HG03565 (cell line): ENCODE measurements at regions not wholly inside any gene's neighbourhood (a gene's known extent, or its start where the extent isn't known, plus 50 kb on each side); places are given as distances from the start of the nearest gene placed in this dataset.

Experiments used
- ATAC-seq: cut with Tn5 transposase; IDR thresholded peaks from one replicate; pipeline ENCODE4 v1.9.1; 2021; ENCODE audit warnings: mild to moderate bottlenecking, moderate library complexity; ENCODE audit not compliant: unreplicated experiment

- ATAC-seq: no peak
Observed at GRCh38 chr17:45677770-45678169, 106.3 kb upstream of the CRHR1 start.

GRCh38 chr17:45679426-45679825 lies 104.7 kb upstream of the CRHR1 start:
- ATAC-seq: no peak

GRCh38 chr17:45680360-45680759 lies 103.8 kb upstream of the CRHR1 start:
- ATAC-seq: no peak

GRCh38 chr17:45681706-45682105 lies 102.4 kb upstream of the CRHR1 start:
- ATAC-seq: no peak

- ATAC-seq: no peak
Observed at GRCh38 chr17:45686250-45686649, 97.9 kb upstream of the CRHR1 start.

GRCh38 chr17:45687594-45687993 lies 96.5 kb upstream of the CRHR1 start:
- ATAC-seq: no peak

- no peak for ATAC-seq
Observed at GRCh38 chr17:45688353-45688752, 95.8 kb upstream of the CRHR1 start.

GRCh38 chr17:45688820-45689219 lies 95.3 kb upstream of the CRHR1 start:
- no peak for ATAC-seq

GRCh38 chr17:45689451-45689850 lies 94.7 kb upstream of the CRHR1 start:
- ATAC-seq: no peak

- ATAC-seq: no peak
Observed at GRCh38 chr17:45690625-45691275, 93.4 kb upstream of the CRHR1 start.

- ATAC-seq: no peak
Observed at GRCh38 chr17:45692661-45693060, 91.5 kb upstream of the CRHR1 start.

- ATAC-seq: no peak
Observed at GRCh38 chr17:45693792-45694191, 90.3 kb upstream of the CRHR1 start.

GRCh38 chr17:45696442-45696841 lies 87.7 kb upstream of the CRHR1 start:
- ATAC-seq: no peak

GRCh38 chr17:45697076-45697475 lies 87.0 kb upstream of the CRHR1 start:
- ATAC-seq: no peak

- ATAC-seq: no peak
Observed at GRCh38 chr17:45700171-45701090, 83.7 kb upstream of the CRHR1 start.

- ATAC-seq: no peak
Observed at GRCh38 chr17:45702666-45703266, 81.4 kb upstream of the CRHR1 start.

GRCh38 chr17:45703348-45703747 lies 80.8 kb upstream of the CRHR1 start:
- no peak for ATAC-seq

- ATAC-seq: no peak
Observed at GRCh38 chr17:45703806-45704205, 80.3 kb upstream of the CRHR1 start.

GRCh38 chr17:45704251-45704650 lies 79.9 kb upstream of the CRHR1 start:
- ATAC-seq: no peak

GRCh38 chr17:45705123-45706009 lies 78.8 kb upstream of the CRHR1 start:
- ATAC-seq: no peak

- no peak for ATAC-seq
Observed at GRCh38 chr17:45706033-45706432, 78.1 kb upstream of the CRHR1 start.
